Stimulated activated naive CD8-positive, alpha-beta T cell treated with anti-CD3 and anti-CD28 coated beads, Interleukin-15, Interleukin-2, amounts not matched to agents 100 ng/mL and 50 ng/mL, for 24 hours (primary cell): ENCODE measurements at regions not wholly inside any gene's neighbourhood (a gene's known extent, or its start where the extent isn't known, plus 50 kb on each side); places are given as distances from the start of the nearest gene placed in this dataset.
"Not testable (repeated sequence)": the region's sequence is repeated elsewhere in the genome, so short reads cannot be mapped to it uniquely, and the experiment has no call there.

ENCODE experiments used
- H3K27ac Mint-ChIP-seq: one replicate; pipeline ENCODE4 v1.8.0; 2021; ENCODE audit warnings: mild to moderate bottlenecking, mixed read lengths
- H3K27me3 Mint-ChIP-seq: one replicate; pipeline ENCODE4 v1.8.0; 2021; ENCODE audit warnings: mixed read lengths
- H3K36me3 Mint-ChIP-seq: one replicate; pipeline ENCODE4 v1.8.0; 2021; ENCODE audit warnings: low read depth, mixed read lengths
- H3K4me1 Mint-ChIP-seq: one replicate; pipeline ENCODE4 v1.8.0; 2021; ENCODE audit warnings: low read depth, mixed read lengths
- H3K4me3 Mint-ChIP-seq: one replicate; pipeline ENCODE4 v1.8.0; 2021; ENCODE audit warnings: mild to moderate bottlenecking, mixed read lengths
- H3K9me3 Mint-ChIP-seq: one replicate; pipeline ENCODE4 v1.8.0; 2021; ENCODE audit warnings: mixed read lengths

DNA sequence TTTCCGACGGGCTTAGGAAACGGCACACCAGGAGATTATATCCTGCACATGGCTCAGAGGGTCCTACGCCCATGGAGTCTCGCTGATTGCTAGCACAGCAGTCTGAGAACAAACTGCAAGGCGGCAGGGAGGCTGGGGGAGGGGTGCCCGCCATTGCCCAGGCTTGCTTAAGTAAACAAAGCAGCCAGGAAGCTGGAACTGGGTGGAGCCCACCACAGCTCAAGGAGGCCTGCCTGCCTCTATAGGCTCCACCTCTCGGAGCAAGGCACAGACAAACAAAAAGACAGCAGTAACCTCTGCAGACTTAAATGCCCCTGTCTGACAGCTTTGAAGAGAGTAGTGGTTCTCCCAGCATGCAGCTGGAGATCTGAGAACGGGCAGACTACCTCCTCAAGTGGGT, 722.6 kb downstream of the BRINP3 start:
- H3K27ac Mint-ChIP-seq, H3K36me3 Mint-ChIP-seq, H3K4me1 Mint-ChIP-seq, H3K4me3 Mint-ChIP-seq, H3K27me3 Mint-ChIP-seq: not testable (repeated sequence)
- H3K9me3 Mint-ChIP-seq: peaks cover 14% of the 10 kb centered on the region

DNA sequence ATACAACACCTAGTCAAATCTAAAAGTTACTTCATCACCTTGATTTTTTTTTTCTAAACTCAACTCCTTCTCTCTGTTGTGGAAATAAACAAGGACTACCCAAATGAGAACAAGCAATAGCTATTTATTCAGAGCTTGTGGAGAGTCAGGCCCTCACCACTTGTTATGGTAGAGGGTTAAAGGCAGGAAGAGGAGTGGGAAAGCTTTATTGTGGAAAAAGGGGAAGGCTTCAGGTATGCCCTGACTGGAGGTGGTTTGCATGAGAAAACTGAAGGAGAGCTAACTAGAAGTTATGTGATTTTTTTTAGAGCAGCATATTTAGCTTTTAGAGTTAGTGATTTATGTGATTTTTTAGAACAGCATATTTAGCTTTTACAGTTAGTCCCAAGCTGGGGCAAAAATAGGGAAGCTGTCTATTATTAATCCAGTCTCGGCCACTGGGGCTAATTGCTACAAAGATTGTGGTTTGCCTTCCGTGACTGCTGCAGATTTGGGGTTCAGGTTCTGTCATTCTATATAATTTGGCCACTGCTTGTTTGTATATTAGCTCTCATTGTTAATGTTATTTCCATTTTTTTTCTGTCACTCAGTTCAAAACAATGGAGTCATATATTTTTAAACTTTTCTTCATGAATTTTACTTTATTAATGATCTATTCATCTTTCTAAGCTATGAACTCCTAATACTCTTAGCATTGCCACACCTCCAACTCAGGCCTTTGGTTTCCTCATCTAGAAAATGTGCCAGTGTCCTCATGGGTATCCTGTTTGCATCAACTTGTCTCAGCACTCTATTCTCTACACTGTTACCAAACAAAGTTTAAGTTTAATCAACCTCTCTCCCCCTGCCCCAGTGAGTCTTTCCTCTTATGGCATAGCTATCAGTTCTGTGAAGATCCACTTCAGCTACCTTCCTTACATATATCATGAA, 713.0 kb downstream of the BRINP3 start:
- H3K27me3 Mint-ChIP-seq: no peaks in the 10 kb centered on the region
- H3K27ac Mint-ChIP-seq: no peak overlapping the region
- no peaks in the 10 kb centered on the region for H3K36me3 Mint-ChIP-seq
- no peak overlapping the region for H3K4me3 Mint-ChIP-seq
- no peaks in the 10 kb centered on the region for H3K4me1 Mint-ChIP-seq
- H3K9me3 Mint-ChIP-seq: peaks cover 23% of the 10 kb centered on the region

DNA sequence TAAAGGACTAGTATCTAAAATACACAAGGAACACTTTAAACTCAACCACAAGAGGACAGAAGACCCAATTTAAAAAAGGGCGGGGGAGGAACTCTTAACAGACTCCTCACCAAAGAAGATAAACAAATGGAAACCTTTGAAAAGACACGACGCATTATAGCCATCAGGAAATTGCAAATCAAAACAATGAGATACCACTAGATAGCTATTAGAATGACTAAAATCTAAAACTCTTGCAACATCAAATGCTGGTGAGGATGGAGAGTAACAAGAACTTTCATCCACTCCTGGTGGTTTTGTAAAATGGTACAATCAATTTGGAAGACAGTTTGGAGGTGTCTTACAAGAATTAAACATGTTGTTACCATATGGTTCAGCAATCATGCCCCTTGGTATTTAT, 708.2 kb downstream of the BRINP3 start:
- no peaks in the 10 kb centered on the region for H3K27me3 Mint-ChIP-seq
- no peak overlapping the region for H3K27ac Mint-ChIP-seq
- H3K9me3 Mint-ChIP-seq: peaks cover 15% of the 10 kb centered on the region
- no peaks in the 10 kb centered on the region for H3K36me3 Mint-ChIP-seq
- no peak overlapping the region for H3K4me3 Mint-ChIP-seq
- no peaks in the 10 kb centered on the region for H3K4me1 Mint-ChIP-seq

DNA sequence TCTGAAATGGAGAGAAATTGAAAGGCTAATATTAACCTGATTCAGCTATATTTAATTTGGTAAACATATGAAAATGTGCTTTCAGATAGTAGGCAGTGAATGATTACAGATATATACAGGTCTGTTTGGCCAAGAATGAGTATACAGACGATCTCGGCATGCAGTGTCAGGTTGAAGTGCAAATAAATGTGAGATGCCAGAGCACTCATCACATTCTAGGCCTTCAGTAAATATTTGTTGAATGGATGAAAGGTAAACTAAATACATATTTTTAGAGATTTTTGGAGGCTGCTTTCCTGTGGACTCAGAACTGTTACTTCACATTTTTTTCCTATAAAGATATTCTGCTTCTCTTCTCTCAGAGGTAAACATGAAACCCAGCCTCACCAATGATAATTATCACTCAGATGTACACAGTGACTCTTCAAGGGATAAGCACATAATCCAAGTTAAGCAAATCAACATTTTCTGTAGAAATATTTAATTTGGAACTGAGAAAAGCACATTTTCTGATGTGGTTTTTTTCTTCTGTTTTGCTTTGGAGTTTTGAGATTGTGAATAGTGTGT, 702.9 kb downstream of the BRINP3 start:
- Mint-ChIP-seq H3K27ac (no peak overlapping the region), H3K9me3 (peaks cover 7% of the 10 kb centered on the region), H3K36me3 (no peaks in the 10 kb centered on the region), H3K27me3 (no peaks in the 10 kb centered on the region), H3K4me3 (no peak overlapping the region), H3K4me1 (no peaks in the 10 kb centered on the region)

DNA sequence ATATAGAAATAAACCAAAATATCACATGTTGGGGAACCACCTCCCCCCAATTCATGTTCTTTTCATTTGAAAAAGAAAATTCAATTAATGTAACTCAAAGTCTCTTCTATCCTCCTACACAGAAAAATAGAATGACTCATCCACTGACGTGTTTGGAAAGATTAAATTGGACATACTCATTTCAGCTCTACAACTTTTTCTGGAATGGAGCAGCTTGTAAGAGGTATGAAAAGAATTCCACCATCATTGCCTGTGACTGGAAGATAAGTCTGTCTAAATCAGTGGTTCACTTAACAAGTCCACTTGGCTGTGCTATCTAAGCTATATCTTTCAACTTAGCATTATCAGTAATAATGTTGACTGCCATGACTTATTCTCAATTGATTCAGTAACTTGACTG, 702.3 kb downstream of the BRINP3 start:
- no peaks in the 10 kb centered on the region for H3K27me3 Mint-ChIP-seq
- no peaks in the 10 kb centered on the region for H3K36me3 Mint-ChIP-seq
- H3K27ac Mint-ChIP-seq: no peak overlapping the region
- H3K4me3 Mint-ChIP-seq: no peak overlapping the region
- no peaks in the 10 kb centered on the region for H3K4me1 Mint-ChIP-seq
- peaks cover 7% of the 10 kb centered on the region for H3K9me3 Mint-ChIP-seq

DNA sequence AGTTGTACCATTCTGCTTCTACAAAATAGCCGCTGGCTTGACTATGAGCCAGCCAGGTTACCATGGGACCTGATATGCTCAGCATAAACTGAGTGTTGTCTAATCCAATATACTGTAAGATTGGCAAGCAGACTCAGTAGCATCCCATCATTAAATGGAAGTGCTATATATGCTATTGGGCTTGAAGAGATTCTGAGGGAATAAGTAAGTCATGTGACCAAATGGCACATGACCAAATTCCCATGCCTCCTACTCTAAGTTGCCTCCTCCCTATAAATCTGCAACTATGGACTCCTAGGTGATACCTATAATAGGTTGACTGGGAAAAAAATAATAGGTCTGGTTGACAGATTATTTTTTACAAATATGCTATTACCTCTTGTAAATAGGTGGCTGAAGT, 698.6 kb downstream of the BRINP3 start:
- Mint-ChIP-seq H3K9me3 (peaks cover 7% of the 10 kb centered on the region), H3K4me1 (no peaks in the 10 kb centered on the region), H3K27ac (no peak overlapping the region), H3K27me3 (no peaks in the 10 kb centered on the region), H3K4me3 (no peak overlapping the region), H3K36me3 (no peaks in the 10 kb centered on the region)

DNA sequence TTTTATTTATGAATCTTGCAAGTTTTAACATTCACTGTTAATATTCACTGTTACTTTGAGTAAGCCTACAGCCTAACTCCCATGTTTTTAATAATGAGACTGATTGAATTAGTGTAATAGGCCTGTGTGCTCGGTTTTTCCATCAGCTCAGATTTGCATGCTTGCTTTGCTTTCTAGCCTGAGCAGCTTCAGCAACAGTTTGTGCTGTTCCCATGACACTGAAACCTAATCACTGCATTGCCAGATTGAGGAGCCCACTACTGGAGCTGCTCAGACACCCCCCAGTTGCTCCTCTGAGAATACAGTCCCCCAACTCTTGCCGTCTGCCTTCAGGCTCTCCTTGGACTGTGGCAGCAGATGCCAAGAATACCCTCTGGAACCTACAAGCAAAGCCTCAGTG, 695.4 kb downstream of the BRINP3 start:
- H3K36me3 Mint-ChIP-seq: no peaks in the 10 kb centered on the region
- no peak overlapping the region for H3K4me3 Mint-ChIP-seq

DNA sequence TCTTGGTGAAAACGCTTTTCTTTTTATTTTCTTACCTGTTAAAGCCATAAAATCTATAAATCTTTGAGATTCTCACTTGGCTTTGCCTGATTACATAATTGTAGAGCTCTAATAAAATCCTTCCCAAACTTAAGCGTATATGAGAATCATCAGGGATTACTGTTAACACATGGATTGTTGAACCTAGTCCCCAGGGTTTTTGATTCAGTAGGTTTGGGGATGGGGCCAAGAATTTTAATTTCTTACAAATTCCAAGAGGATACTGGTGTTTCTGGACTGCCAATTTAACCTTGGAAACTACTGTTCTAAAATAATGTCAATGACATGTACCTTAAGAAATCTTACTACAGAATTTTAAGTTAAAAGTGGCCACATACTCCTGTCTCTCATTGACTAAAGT, 694.2 kb downstream of the BRINP3 start:
- Mint-ChIP-seq H3K27me3 (no peaks in the 10 kb centered on the region), H3K4me1 (no peaks in the 10 kb centered on the region), H3K27ac (no peak overlapping the region), H3K9me3 (peaks cover 3% of the 10 kb centered on the region), H3K4me3 (no peak overlapping the region), H3K36me3 (no peaks in the 10 kb centered on the region)

More for the DNA sequence above, 695.4 kb downstream of the BRINP3 start:
- Mint-ChIP-seq H3K4me1 (no peaks in the 10 kb centered on the region), H3K27me3 (no peaks in the 10 kb centered on the region), H3K9me3 (peaks cover 7% of the 10 kb centered on the region), H3K27ac (no peak overlapping the region)

DNA sequence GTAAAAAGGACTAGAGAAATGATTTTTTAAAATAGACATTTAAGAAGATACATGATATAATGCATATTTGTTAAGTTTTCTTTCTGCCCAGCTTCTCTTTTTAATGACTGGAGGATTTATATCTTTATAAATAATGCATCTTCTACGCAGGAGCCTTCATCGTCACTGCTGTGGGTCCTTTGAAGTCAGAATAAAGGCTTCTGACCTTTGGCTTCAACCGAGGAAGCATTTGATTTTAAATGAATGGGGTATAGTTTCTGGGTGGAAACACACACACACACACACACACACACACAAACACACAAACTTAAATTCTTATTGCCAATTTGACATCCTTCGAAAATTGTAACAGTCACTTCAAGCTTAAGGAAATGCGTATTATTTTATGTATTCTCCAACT, 690.9 kb downstream of the BRINP3 start:
- H3K9me3 Mint-ChIP-seq: peaks cover 13% of the 10 kb centered on the region

DNA sequence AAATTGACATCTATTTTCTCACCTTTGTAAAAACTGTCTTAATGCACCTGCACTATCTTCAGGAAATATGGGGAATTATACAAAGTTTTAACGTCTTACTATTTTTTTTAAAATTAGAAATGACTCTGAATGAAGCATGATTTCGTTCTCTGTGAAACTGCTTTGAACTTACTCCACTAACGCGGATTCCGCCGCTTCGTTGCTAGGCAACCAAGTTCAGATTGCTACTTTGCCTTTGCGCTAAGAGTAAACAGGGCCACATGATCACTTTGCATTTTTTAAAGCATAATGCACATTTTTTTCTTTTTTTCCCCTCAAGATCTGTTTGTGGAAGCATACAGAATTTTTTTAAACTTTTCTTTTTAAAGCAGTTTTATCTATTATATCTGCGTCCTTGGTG, 690.5 kb downstream of the BRINP3 start:
- H3K36me3 Mint-ChIP-seq: no peaks in the 10 kb centered on the region
- H3K9me3 Mint-ChIP-seq: peaks cover 13% of the 10 kb centered on the region
- H3K4me3 Mint-ChIP-seq: no peak overlapping the region
- H3K4me1 Mint-ChIP-seq: no peaks in the 10 kb centered on the region
- H3K27ac Mint-ChIP-seq: no peak overlapping the region
- no peaks in the 10 kb centered on the region for H3K27me3 Mint-ChIP-seq

More for the DNA sequence above, 690.9 kb downstream of the BRINP3 start:
- H3K27ac Mint-ChIP-seq: no peak overlapping the region
- no peaks in the 10 kb centered on the region for H3K27me3 Mint-ChIP-seq
- no peaks in the 10 kb centered on the region for H3K36me3 Mint-ChIP-seq
- H3K4me3 Mint-ChIP-seq: no peak overlapping the region
- H3K4me1 Mint-ChIP-seq: no peaks in the 10 kb centered on the region

DNA sequence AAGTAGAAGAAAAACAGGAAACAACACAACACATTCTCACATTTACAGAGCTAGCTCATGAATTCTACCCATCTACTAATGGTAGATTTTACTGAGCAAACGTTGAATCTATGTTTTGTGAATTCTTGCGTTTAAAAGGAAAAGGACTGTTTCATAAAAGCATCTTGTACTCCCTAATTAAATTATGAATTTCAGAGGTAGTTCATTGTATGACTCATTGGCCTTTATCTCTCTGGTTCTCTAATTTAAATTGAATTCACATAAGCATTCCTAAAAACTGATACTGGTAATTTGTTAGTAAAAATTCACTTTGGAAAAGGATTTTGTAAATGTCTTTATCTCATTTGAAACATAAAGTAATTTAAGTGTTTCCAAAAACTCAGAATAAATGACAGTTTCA, 687.3 kb downstream of the BRINP3 start:
- Mint-ChIP-seq H3K36me3 (no peaks in the 10 kb centered on the region), H3K27me3 (no peaks in the 10 kb centered on the region), H3K27ac (no peak overlapping the region), H3K4me1 (no peaks in the 10 kb centered on the region), H3K9me3 (peaks cover 13% of the 10 kb centered on the region), H3K4me3 (no peak overlapping the region)

DNA sequence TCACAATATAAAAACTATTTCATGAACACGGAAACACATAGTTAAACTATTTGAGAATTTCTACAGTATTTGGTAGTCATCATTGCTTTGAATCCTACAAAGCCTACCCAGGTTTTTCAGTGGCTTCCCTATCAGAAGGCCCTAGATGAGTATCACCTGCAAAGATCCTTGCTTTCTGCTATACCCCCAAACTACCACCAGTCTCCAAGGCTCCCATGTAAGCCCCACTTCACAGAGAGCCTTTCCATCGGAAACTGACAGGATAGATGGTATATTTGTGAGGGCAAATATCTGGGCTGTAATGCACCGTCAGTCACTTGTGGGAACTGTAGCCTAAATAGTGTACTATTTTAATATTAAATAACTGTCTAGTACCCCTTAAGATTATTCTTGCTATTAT, 674.3 kb downstream of the BRINP3 start:
- H3K9me3 Mint-ChIP-seq: peaks cover 7% of the 10 kb centered on the region
- no peak overlapping the region for H3K27ac Mint-ChIP-seq

DNA sequence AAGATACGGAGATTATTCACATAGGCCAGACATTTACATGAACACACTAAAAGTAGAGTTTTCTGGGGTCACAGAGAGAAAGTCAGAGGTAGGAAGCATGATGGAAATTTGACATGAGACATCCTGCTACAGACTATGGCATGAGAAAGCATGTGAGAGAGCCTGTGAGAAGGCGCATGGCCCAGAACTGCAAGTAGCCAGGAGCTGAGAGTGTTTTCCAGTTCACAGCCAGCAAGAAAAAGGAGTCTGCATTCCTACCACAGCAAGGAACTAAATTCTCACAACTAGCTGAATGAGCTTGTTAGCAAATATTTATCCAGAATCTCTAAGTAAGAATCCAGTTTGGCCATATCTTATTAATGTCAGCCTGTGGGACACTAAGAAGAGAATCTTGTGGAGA, 673.3 kb downstream of the BRINP3 start:
- Mint-ChIP-seq H3K4me3 (no peak overlapping the region), H3K9me3 (peaks cover 7% of the 10 kb centered on the region), H3K27ac (no peak overlapping the region), H3K27me3 (no peaks in the 10 kb centered on the region), H3K4me1 (no peaks in the 10 kb centered on the region), H3K36me3 (no peaks in the 10 kb centered on the region)

More for the DNA sequence above, 674.3 kb downstream of the BRINP3 start:
- no peaks in the 10 kb centered on the region for H3K4me1 Mint-ChIP-seq
- H3K36me3 Mint-ChIP-seq: no peaks in the 10 kb centered on the region
- no peaks in the 10 kb centered on the region for H3K27me3 Mint-ChIP-seq
- H3K4me3 Mint-ChIP-seq: no peak overlapping the region

DNA sequence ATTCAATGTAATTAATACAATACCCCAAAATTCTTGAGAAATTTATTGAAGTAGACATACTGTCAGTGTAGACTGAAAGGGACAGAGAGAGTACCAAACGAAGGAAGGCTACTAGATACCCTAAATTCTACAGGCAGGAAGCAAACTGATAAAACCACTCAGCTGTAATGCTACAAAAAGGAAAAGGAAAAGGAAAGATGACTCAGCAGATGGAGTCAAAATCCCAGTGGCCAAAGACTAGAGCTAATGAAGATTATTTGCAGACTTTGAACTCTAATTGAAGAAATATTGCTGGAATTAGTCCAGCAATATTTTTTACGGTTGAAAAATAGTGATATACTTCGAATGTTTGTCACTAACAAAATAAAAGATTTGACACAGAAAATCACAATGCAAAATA, 671.9 kb downstream of the BRINP3 start:
- Mint-ChIP-seq H3K27me3 (no peaks in the 10 kb centered on the region), H3K27ac (no peak overlapping the region), H3K9me3 (peaks cover 7% of the 10 kb centered on the region), H3K4me3 (no peak overlapping the region), H3K36me3 (no peaks in the 10 kb centered on the region), H3K4me1 (no peaks in the 10 kb centered on the region)

DNA sequence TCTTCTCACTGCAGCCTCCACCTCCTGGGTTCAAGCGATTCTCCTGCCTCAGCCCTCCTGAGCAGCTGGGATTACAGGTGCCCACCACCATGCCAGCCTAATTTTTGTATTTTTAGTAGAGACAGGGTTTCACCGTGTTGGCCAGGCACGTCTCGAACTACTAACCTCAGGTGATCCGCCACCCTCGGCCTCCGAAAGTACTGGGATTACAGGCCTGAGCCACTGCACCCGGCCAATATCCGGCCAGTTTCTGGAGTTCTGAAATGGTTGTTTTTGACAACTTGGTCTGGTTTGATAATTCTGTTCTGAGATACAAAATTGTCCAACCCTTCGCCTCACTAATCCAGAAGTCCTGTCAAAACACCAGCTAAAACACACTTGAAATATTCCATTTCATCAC, 667.0 kb downstream of the BRINP3 start:
- H3K9me3 Mint-ChIP-seq, H3K4me1 Mint-ChIP-seq, H3K4me3 Mint-ChIP-seq, H3K27ac Mint-ChIP-seq, H3K36me3 Mint-ChIP-seq, H3K27me3 Mint-ChIP-seq: not testable (repeated sequence)

DNA sequence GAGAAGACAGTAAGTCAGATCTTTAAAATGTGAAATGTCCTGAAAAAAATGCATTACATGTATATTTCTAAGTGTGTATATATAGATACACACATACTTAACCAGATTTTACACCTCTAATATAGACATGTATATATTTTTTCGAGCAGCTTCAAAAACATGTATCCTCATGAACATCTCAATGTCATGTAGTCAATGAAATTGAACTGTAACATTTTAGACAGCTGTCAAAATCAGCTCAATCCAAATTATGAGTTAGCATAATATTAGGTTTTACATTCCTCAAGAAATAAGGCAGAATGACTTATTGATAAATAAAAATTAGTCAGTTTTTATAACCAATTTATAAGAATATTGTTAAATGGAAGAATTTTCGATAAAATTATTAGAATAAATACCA, 665.7 kb downstream of the BRINP3 start:
- H3K27me3 Mint-ChIP-seq: no peaks in the 10 kb centered on the region
- no peaks in the 10 kb centered on the region for H3K4me1 Mint-ChIP-seq
- H3K36me3 Mint-ChIP-seq: no peaks in the 10 kb centered on the region
- H3K4me3 Mint-ChIP-seq: no peak overlapping the region
- no peak overlapping the region for H3K27ac Mint-ChIP-seq
- H3K9me3 Mint-ChIP-seq: no peaks in the 10 kb centered on the region
